SK-N-SH (cell line): ENCODE measurements at regions not wholly inside any gene's neighbourhood (a gene's known extent, or its start where the extent isn't known, plus 50 kb on each side); places are given as distances from the start of the nearest gene placed in this dataset.

Experiments used
- CTCF ChIA-PET: fragments of 300-600, 350-600 bp; formaldehyde crosslinking; extraction: SDS; loops from one replicate; lab custom pipeline; 2021; lab: Yijun Ruan, JAX
- POLR2A ChIA-PET: fragments of 350-600 bp; sonication (Branson Sonifier 250); formaldehyde crosslinking; extraction: SDS; loops from one replicate; lab custom pipeline; 2020; ENCODE audit warnings: antibody characterized with exemption, inconsistent platforms; lab: Yijun Ruan, JAX
- DNase-seq: peaks from one replicate; pipeline ENCODE4 v3.0.0; 2012
- H2AFZ ChIP-seq: fragments of 200-600 bp; sonication (generic); 2 replicates; pipeline ENCODE4 v1.8.1; 2016; ENCODE audit warnings: antibody characterized with exemption, mild to moderate bottlenecking, low read depth
- H3F3A ChIP-seq: fragments of 200-600 bp; sonication (generic); replicated peaks from 2 replicates; pipeline ENCODE3; 2016; ENCODE audit warnings: antibody characterized with exemption, mild to moderate bottlenecking; ENCODE audit not compliant: insufficient read depth
- H3K27ac ChIP-seq, 2 experiments: fragments of 200-500 bp in 1 of 2; fragments of 200-600 bp in 1 of 2; sonication (Bioruptor generic) in 1 of 2; sonication (generic), shearing (Covaris generic) in 1 of 2; 2 replicates each; pipeline versions ENCODE4 v1.5.1 to v1.6.1; 2014 to 2016; ENCODE audit warnings: low read depth in 2 of 2, inconsistent platforms in 1 of 2, low read length in 1 of 2, mild to moderate bottlenecking in 1 of 2, mixed read lengths in 1 of 2
- H3K27me3 ChIP-seq: fragments of 200-600 bp; sonication (generic), shearing (Covaris generic); 2 replicates; pipeline ENCODE4 v1.6.1; 2016; ENCODE audit warnings: mixed run types; ENCODE audit not compliant: insufficient read depth
- H3K36me3 ChIP-seq, 2 experiments: fragments of 200-500 bp in 1 of 2; fragments of 200-600 bp in 1 of 2; sonication (Bioruptor generic) in 1 of 2; sonication (generic) in 1 of 2; replicated peaks in 1 of 2; 2 replicates each; pipeline versions ENCODE3 to v1.5.1; 2014 to 2016; ENCODE audit warnings: low read length in 1 of 2, mild to moderate bottlenecking in 1 of 2; ENCODE audit not compliant: insufficient read depth in 2 of 2, control insufficient read depth in 1 of 2
- H3K4me1 ChIP-seq, 2 experiments: fragments of 200-500 bp in 1 of 2; fragments of 200-600 bp in 1 of 2; sonication (Bioruptor generic) in 1 of 2; sonication (generic), shearing (Covaris generic) in 1 of 2; 2 replicates each; pipeline versions ENCODE4 v1.5.1 to v1.6.1; 2014 to 2016; ENCODE audit warnings: low read depth in 1 of 2, low read length in 1 of 2, mixed run types in 1 of 2; ENCODE audit not compliant: insufficient read depth in 2 of 2, control insufficient read depth in 1 of 2
- H3K4me2 ChIP-seq: fragments of 200-600 bp; sonication (generic), shearing (Covaris generic); 2 replicates; pipeline ENCODE4 v1.6.1; 2017; ENCODE audit warnings: mixed run types
- H3K4me3 ChIP-seq, 2 experiments: fragments of 200-500 bp in 1 of 2; fragments of 200-600 bp in 1 of 2; sonication (Bioruptor generic) in 1 of 2; sonication (generic), shearing (Covaris generic) in 1 of 2; 2 replicates each; pipeline versions ENCODE4 v1.5.1 to v1.8.1; 2014 to 2016; ENCODE audit warnings: low read depth in 2 of 2, inconsistent platforms in 1 of 2, low read length in 1 of 2, mild to moderate bottlenecking in 1 of 2, mixed read lengths in 1 of 2, moderate library complexity in 1 of 2
- H3K79me2 ChIP-seq: fragments of 200-600 bp; sonication (generic); 2 replicates; pipeline ENCODE4 v1.8.1; 2017; ENCODE audit warnings: mild to moderate bottlenecking; ENCODE audit not compliant: insufficient read depth
- H3K9ac ChIP-seq: fragments of 200-600 bp; sonication (generic); 2 replicates; pipeline ENCODE4 v1.6.1; 2017; ENCODE audit warnings: mixed run types
- H3K9me2 ChIP-seq: fragments of 200-600 bp; sonication (generic); 2 replicates; pipeline ENCODE4 v1.6.1; 2017; ENCODE audit warnings: mixed run types
- H3K9me3 ChIP-seq: fragments of 200-600 bp; sonication (generic); 2 replicates; pipeline ENCODE4 v1.6.1; 2017; ENCODE audit warnings: mixed run types, mild to moderate bottlenecking, moderate library complexity
- H4K20me1 ChIP-seq: fragments of 200-600 bp; sonication (generic); 2 replicates; pipeline ENCODE4 v1.6.1; 2017; ENCODE audit warnings: mild to moderate bottlenecking, mixed run types; ENCODE audit not compliant: insufficient read depth
- ELF1 ChIP-seq: IDR thresholded peaks from 2 replicates; pipeline ENCODE4 v1.4.0; 2012
- FOXJ3 ChIP-seq: sonication (generic); formaldehyde crosslinking; IDR thresholded peaks from 2 replicates; pipeline ENCODE4 v1.5.1; 2020; ENCODE audit warnings: mild to moderate bottlenecking, missing genetic modification reagents
- FOXM1 ChIP-seq: IDR thresholded peaks from 2 replicates; pipeline ENCODE4 v1.4.0; 2012; ENCODE audit warnings: low read depth, mild to moderate bottlenecking
- GABPA ChIP-seq: IDR thresholded peaks from 2 replicates; pipeline ENCODE4 v1.4.0; 2012; ENCODE audit warnings: low read depth, mild to moderate bottlenecking
- GATA2 ChIP-seq: sonication (generic); formaldehyde crosslinking; IDR thresholded peaks from 2 replicates; pipeline ENCODE4 v1.5.0; 2020; ENCODE audit warnings: mild to moderate bottlenecking, missing genetic modification reagents
- IRF3 ChIP-seq: fragments of 150-350 bp; IDR thresholded peaks from 2 replicates; pipeline ENCODE4 v1.6.1; 2016; ENCODE audit warnings: mild to moderate bottlenecking, low read depth, low read length
- MXI1 ChIP-seq: IDR thresholded peaks from 2 replicates; pipeline ENCODE4 v1.6.1; 2012; ENCODE audit warnings: mild to moderate bottlenecking, low read depth, low read length, improper control_type of control experiment
- RCOR1 ChIP-seq: fragments of 150-350 bp; IDR thresholded peaks from 2 replicates; pipeline ENCODE4 v1.6.1; 2017; ENCODE audit warnings: antibody characterized with exemption, low read length
- REST ChIP-seq: IDR thresholded peaks from 2 replicates; pipeline ENCODE4 v1.6.1; 2012; ENCODE audit warnings: mild to moderate bottlenecking, low read depth, low read length, moderate library complexity
- TEAD4 ChIP-seq: IDR thresholded peaks from 2 replicates; pipeline ENCODE4 v1.4.0; 2012; ENCODE audit warnings: mild to moderate bottlenecking, borderline replicate concordance; ENCODE audit not compliant: insufficient read depth
- YY1 ChIP-seq: IDR thresholded peaks from 2 replicates; pipeline ENCODE4 v1.4.0; 2012; ENCODE audit warnings: low read depth, mild to moderate bottlenecking
- WGBS: methylation state at CpG from one replicate; pipeline ENCODE4 v1.1.6; 2017; ENCODE audit warnings: low lambda C conversion rate; 5-methylcytosine and 5-hydroxymethylcytosine counted together
- TF ChIP-seq, protein P1 (sequence below): IDR thresholded peaks from 2 replicates; pipeline ENCODE4 v1.4.0; 2012; ENCODE audit warnings: low read depth, borderline replicate concordance

DNA sequence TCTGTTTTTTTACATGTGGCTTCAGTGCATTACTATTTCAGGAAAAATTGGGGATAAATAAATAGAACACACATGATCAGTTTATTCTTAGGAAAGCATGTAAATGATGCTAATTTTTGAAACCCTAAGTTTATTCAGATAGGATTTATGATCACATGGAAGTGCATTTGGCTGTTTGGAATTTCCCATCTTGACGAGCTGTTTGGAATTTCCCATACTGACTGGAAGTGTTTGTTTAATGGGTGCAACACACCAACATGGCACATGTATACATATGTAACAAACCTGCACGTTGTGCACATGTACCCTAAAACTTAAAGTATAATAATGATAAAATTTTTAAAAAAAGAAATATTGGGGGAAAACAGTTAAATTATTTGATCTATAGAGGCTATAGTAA lies 79.5 kb downstream of the COL6A6 start:
- Histone ChIP-seq H3K27ac (no peak overlapping the region), H2AFZ (no peak overlapping the region), H3K9ac (no peak overlapping the region), H3K4me3 (no peak overlapping the region), H4K20me1 (no peaks in the 10 kb centered on the region), H3K9me2 (no peaks in the 10 kb centered on the region), H3F3A (no peaks in the 10 kb centered on the region), H3K36me3 (no peaks in the 10 kb centered on the region), H3K9me3 (no peaks in the 10 kb centered on the region), H3K27me3 (no peaks in the 10 kb centered on the region), H3K79me2 (no peaks in the 10 kb centered on the region), H3K4me2 (no peak overlapping the region), H3K4me1 (no peaks in the 10 kb centered on the region)
- no peak for DNase-seq
- ChIA-PET POLR2A (no interaction called here), CTCF (no interaction called here)
- TF ChIP-seq IRF3 (no peak), GATA2 (CRISPR knock-in tag) (no peak), GABPA (no peak)
- WGBS, result 10% methylated on average over 2 of the region's 2 CpGs

DNA sequence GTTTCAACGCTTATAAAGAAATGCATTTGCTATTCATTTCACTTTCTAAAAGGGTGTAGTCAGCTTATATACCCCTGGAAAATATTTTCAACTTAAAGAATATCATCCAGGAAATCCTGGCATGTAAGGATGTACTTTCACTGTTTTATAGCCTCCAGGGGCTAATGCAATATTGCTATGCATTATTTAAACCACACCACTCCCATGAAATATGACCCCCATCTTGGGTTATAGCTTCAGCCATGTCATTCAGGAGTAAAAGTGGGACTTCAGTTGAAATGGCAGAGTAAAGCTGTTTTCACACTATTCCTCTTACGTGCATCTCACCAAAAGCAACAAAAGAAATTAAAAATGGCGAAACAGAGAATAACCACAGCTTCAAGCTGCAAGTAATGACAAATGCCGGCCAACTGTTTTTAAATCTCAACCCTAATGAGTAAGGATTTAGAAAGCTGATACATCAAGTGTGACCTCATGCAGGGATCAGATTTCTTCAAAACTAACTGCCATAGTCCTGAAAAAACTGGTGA lies 84.5 kb downstream of the COL6A6 start:
- H3K9me2 ChIP-seq, result no peaks in the 10 kb centered on the region
- no peaks in the 10 kb centered on the region for H3K27me3 ChIP-seq
- H3K27ac ChIP-seq, result no peak overlapping the region
- no peaks in the 10 kb centered on the region for H3K36me3 ChIP-seq
- no peak overlapping the region for H3K4me2 ChIP-seq
- no peaks in the 10 kb centered on the region for H3F3A ChIP-seq
- ChIA-PET CTCF (no interaction called here), POLR2A (no interaction called here)
- no peak overlapping the region for H2AFZ ChIP-seq
- no peaks in the 10 kb centered on the region for H3K4me1 ChIP-seq
- no peaks in the 10 kb centered on the region for H4K20me1 ChIP-seq
- H3K9me3 ChIP-seq, result no peaks in the 10 kb centered on the region
- H3K4me3 ChIP-seq, result no peak overlapping the region
- H3K79me2 ChIP-seq, result no peaks in the 10 kb centered on the region
- no peak for DNase-seq
- no peak for TF ChIP-seq FOXJ3
- TF ChIP-seq FOXM1, result no peak
- no peak for TF ChIP-seq ELF1
- TF ChIP-seq MXI1, result no peak
- no peak for TF ChIP-seq RCOR1
- TF ChIP-seq REST, result no peak
- TF ChIP-seq YY1, result no peak
- TF ChIP-seq IRF3, result no peak
- TF ChIP-seq, protein P1, sequence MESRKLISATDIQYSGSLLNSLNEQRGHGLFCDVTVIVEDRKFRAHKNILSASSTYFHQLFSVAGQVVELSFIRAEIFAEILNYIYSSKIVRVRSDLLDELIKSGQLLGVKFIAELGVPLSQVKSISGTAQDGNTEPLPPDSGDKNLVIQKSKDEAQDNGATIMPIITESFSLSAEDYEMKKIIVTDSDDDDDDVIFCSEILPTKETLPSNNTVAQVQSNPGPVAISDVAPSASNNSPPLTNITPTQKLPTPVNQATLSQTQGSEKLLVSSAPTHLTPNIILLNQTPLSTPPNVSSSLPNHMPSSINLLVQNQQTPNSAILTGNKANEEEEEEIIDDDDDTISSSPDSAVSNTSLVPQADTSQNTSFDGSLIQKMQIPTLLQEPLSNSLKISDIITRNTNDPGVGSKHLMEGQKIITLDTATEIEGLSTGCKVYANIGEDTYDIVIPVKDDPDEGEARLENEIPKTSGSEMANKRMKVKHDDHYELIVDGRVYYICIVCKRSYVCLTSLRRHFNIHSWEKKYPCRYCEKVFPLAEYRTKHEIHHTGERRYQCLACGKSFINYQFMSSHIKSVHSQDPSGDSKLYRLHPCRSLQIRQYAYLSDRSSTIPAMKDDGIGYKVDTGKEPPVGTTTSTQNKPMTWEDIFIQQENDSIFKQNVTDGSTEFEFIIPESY, result no peak
- no peak for TF ChIP-seq TEAD4
- TF ChIP-seq, all 33 proteins: peak for 0
- no peak overlapping the region for H3K9ac ChIP-seq
- 48% methylated on average over 4 of the region's 4 CpGs for WGBS
